ENCODE measurements at regions not wholly inside any gene's neighbourhood (a gene's known extent, or its start where the extent isn't known, plus 50 kb on each side); places are given as distances from the start of the nearest gene placed in this dataset.

- no peak for TF ChIP-seq REST (IDR thresholded peaks at IDR 0.05; ENCODE audit: low read depth)
- TF ChIP-seq EZH2 (IDR thresholded peaks at IDR 0.05), result no peak
- no peak for TF ChIP-seq ZBTB33 (IDR thresholded peaks at IDR 0.05; ENCODE audit: extremely low read depth, insufficient replicate concordance, low read length)
Measured at GRCh38 chr14:52189325-52189724, 78.2 kb upstream of the PTGDR start (continued).

GRCh38 chr14:52188381-52188780 is 79.1 kb upstream of the PTGDR start:
- Histone ChIP-seq H3K27me3 (ENCODE audit: insufficient read depth, low read length) (no peaks in the 10 kb centered on the region), H3K27ac (ENCODE audit: low read depth, low read length) (no peak overlapping the region), H3K9me3 (ENCODE audit: control insufficient read depth in 1 of 2, insufficient read depth in 1 of 2, low read depth in 1 of 2, low read length in 2 of 2) (no peaks in the 10 kb centered on the region), H3K36me3 (ENCODE audit: control insufficient read depth in 1 of 2, insufficient read depth in 2 of 2, low read length in 2 of 2) (no peaks in the 10 kb centered on the region), H3K9ac (ENCODE audit: low read length) (no peak overlapping the region), H3K4me2 (ENCODE audit: low read length) (no peak overlapping the region), H3K9me2 (ENCODE audit: insufficient read depth) (no peaks in the 10 kb centered on the region), H3K79me2 (ENCODE audit: insufficient read depth, low read length) (no peaks in the 10 kb centered on the region), H4K20me1 (ENCODE audit: insufficient read depth) (no peaks in the 10 kb centered on the region), H2AFZ (ENCODE audit: low read depth, low read length, poor library complexity, severe bottlenecking) (no peak overlapping the region), H3K4me3 (replicated peaks in 1 of 2; ENCODE audit: low read depth in 1 of 2, low read length in 2 of 2) (no peak overlapping the region), H3K4me1 (ENCODE audit: control insufficient read depth in 1 of 2, insufficient read depth in 2 of 2, low read length in 2 of 2) (no peaks in the 10 kb centered on the region)
- no peak for TF ChIP-seq POLR2A (IDR thresholded peaks at IDR 0.05; ENCODE audit: borderline replicate concordance, extremely low read depth, insufficient read depth, insufficient read length)
- no peak for TF ChIP-seq JUND (IDR thresholded peaks at IDR 0.05)
- TF ChIP-seq TCF7L2 (IDR thresholded peaks at IDR 0.05; ENCODE audit: borderline replicate concordance, extremely low read depth, insufficient read depth, insufficient read length), result no peak
- no peak for TF ChIP-seq MAX (IDR thresholded peaks at IDR 0.05)
- TF ChIP-seq CTCF (IDR thresholded peaks at IDR 0.05 in 2 of 3, conservative IDR thresholded peaks at IDR 0.05 in 1 of 3; ENCODE audit: borderline replicate concordance in 1 of 3, insufficient read depth in 1 of 3, low read depth in 2 of 3, low read length in 2 of 3), result no peak
- RAD21 ChIA-PET (ENCODE audit: low non-redundant PET in 1 of 2, low total read pairs in 2 of 2, uncharacterized antibody in 2 of 2, unreplicated experiment in 2 of 2), result no interaction called here
- CTCF ChIA-PET, result no interaction called here
- POLR2A ChIA-PET, result no interaction called here
- DNase-seq (ENCODE audit: low read depth, low spot score) (no peak), ATAC-seq (no peak)
- BruUV-seq (replicated peaks), result no TSS peak
- intact Hi-C loops (cut with micrococcal nuclease), result no loop called here

Measured in HCT116 (cell line).